Esophagus muscularis mucosa (tissue), 3 donors: ENCODE measurements at regions not wholly inside any gene's neighbourhood (a gene's known extent, or its start where the extent isn't known, plus 50 kb on each side); places are given as distances from the start of the nearest gene placed in this dataset.
"Not testable (repeated sequence)": the region's sequence is repeated elsewhere in the genome, so short reads cannot be mapped to it uniquely, and the experiment has no call there.

Experiments
- CTCF ChIP-seq, 3 experiments: fragments of 200-600 bp in 2 of 3; fragments of 450-650 bp in 1 of 3; sonication (generic) in 2 of 3; IDR thresholded peaks; one replicate each; pipeline ENCODE4 v1.5.1; 2017 to 2019; ENCODE audit warnings: antibody characterized with exemption in 3 of 3, mild to moderate bottlenecking in 2 of 3, moderate library complexity in 1 of 3
- EP300 ChIP-seq: sonication (generic); formaldehyde crosslinking; IDR thresholded peaks from one replicate; pipeline ENCODE4 v1.6.1; 2017; ENCODE audit warnings: antibody characterized with exemption

DNA sequence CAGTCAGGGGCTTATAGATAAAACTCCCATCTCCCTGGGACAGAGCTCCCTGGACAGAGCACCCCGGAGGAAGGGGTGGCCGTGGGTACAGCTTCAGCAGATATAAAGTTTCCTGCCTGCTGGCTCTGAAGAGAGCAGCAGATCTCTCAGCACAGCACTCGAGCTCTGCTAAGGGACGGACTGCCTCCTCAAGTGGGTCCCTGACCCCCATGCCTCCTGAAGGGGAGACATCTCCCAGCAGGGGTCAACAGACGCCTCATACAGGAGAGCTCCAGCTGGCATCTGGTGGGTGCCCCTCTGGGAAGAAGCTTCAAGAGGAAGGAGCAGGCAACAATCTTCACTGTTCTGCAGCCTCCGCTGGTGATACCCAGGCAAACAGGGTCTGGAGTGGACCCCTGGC, 142.1 kb downstream of the OXSM start:
- TF ChIP-seq CTCF (IDR thresholded peaks at IDR 0.05); EP300: not testable (repeated sequence)
